Prostate gland (tissue), 2 donors: ENCODE measurements at regions not wholly inside any gene's neighbourhood (a gene's known extent, or its start where the extent isn't known, plus 50 kb on each side); places are given as distances from the start of the nearest gene placed in this dataset.

ENCODE experiments used
- DNase-seq: peaks from one replicate; pipeline ENCODE4 v3.0.0-alpha.2; 2019; ENCODE audit warnings: low spot score
- H3K27ac ChIP-seq, 2 donors: fragments of 200-600 bp; sonication (generic); 2 replicates each; pipeline ENCODE4 v1.5.1; 2017 to 2019
- H3K27me3 ChIP-seq: fragments of 200-600 bp; sonication (generic); replicated peaks from 2 replicates; pipeline ENCODE4 v1.5.1; 2019; ENCODE audit not compliant: insufficient read depth
- H3K36me3 ChIP-seq, 2 donors: fragments of 200-600 bp; sonication (generic); 1 replicate in 1 of 2; 2 replicates in 1 of 2; pipeline versions ENCODE4 v1.5.1 to v1.8.1; 2017 to 2019
- H3K4me1 ChIP-seq: fragments of 200-600 bp; sonication (generic); replicated peaks from 2 replicates; pipeline ENCODE4 v1.5.1; 2019
- H3K4me3 ChIP-seq, 2 donors: fragments of 200-600 bp; sonication (generic); 2 replicates each; pipeline ENCODE4 v1.5.1; 2017 to 2019
- H3K9me3 ChIP-seq: fragments of 200-600 bp; sonication (generic); 2 replicates; pipeline ENCODE4 v1.5.1; 2017
- CTCF ChIP-seq, 4 experiments: fragments of 200-600 bp in 2 of 4; fragments of 450-650 bp in 2 of 4; sonication (generic) in 2 of 4; IDR thresholded peaks; 1 replicate in 3 of 4; 2 replicates in 1 of 4; pipeline ENCODE4 v1.5.1; 2016 to 2019; ENCODE audit warnings: antibody characterized with exemption in 4 of 4, mild to moderate bottlenecking in 2 of 4, moderate library complexity in 2 of 4
- POLR2A ChIP-seq: fragments of 450-650 bp; IDR thresholded peaks from one replicate; pipeline ENCODE4 v1.6.1; 2016; ENCODE audit warnings: antibody characterized with exemption, mild to moderate bottlenecking
- POLR2AphosphoS5 ChIP-seq: sonication (generic); formaldehyde crosslinking; IDR thresholded peaks from one replicate; pipeline ENCODE4 v1.6.1; 2017; ENCODE audit warnings: antibody characterized with exemption
- WGBS: methylation state at CpG from one replicate; pipeline ENCODE4 v1.1.5; 2018; 5-methylcytosine and 5-hydroxymethylcytosine counted together
- intact Hi-C: fragments of 100-400 bp; cut with DNase I; formaldehyde crosslinking; loops from one replicate; pipeline ENCODE4 v1.14.2; 2022

DNA sequence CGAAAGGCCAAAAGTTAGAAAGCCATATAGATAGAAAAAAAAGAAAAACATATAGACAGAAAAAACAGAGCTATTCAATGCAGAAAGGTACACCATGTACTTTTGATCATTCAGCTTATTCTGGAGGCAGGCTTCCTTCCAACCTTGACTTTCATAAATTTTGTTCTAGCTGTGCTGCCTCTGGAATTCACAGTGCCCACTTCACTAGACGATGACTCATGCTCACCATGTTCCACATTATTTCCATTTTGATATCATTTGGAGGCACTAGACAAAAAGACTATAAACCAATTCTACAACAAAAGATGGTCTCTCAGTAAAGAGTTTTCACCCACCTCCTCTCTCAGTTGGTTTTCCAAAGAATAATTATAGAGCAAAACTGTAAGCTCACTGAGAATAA is 229.0 kb upstream of the IPO5 start:
- Histone ChIP-seq H3K27me3 (no peaks in the 10 kb centered on the region), H3K4me1 (no peaks in the 10 kb centered on the region), H3K36me3 (no peaks in the 10 kb centered on the region), H3K9me3 (no peaks in the 10 kb centered on the region), H3K4me3 (no peak overlapping the region), H3K27ac (no peak overlapping the region)
- WGBS, result 66% methylated on average over 2 of the region's 2 CpGs
- TF ChIP-seq POLR2AphosphoS5 (no peak), POLR2A (no peak), CTCF (IDR thresholded peaks at IDR 0.05) (no peak)
- DNase-seq, result no peak
- intact Hi-C loops, result no loop called here

DNA sequence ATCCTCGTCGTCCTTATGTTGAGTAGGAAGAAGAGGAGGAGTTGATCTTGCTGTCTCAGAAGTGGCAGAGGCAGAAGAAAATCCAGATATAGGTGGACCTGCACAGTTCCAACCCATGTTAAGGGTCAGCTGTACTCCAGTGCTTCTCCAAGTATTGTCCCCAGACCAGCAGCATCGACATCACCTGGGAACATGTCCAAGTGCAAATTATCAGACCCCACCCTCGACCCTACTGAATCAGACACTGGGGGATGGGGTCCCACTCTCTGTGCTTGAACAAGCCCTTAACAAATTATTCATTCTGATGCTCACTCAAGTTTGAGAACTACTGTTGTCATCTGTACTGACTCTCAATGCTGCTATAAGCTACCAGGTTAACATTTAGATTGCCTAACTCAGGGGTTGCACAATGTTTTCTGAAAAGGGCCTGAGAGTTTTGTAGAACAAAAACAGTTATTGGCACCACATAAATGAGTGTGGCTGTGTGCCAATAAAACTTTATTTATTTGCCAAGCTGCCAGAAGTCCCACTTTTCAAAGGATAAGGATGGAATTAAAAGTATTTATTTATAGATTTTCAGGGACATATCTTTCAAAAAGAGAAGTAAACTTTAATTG is 226.7 kb upstream of the IPO5 start:
- Histone ChIP-seq H3K36me3 (no peaks in the 10 kb centered on the region), H3K4me3 (no peak overlapping the region), H3K27ac (no peak overlapping the region), H3K27me3 (no peaks in the 10 kb centered on the region), H3K4me1 (no peaks in the 10 kb centered on the region), H3K9me3 (no peaks in the 10 kb centered on the region)
- DNase-seq, result no peak
- TF ChIP-seq POLR2A, result no peak
- no peak for TF ChIP-seq POLR2AphosphoS5
- TF ChIP-seq CTCF (IDR thresholded peaks at IDR 0.05), result no peak
- 63% methylated on average over 4 of the region's 4 CpGs for WGBS
- intact Hi-C loops, result no loop called here

DNA sequence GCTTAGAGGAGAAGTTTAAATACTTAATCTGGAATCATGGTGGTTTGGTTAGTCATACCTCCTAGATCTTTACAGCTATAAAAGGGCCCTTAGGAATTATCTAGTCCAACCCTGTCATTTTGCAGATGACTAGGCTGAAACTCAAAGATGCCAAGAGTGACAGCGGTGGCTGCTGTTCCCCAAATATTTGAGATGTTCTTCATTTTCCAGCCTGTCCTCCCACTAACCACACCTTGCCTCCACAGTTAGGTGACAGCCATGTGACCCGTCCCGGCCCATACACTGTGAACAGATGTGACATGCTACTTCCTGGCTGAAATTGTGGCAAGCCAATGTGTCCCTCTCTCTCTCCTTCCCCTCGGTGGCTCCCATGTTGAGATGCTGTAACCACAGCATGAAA is 225.5 kb upstream of the IPO5 start:
- no peak for DNase-seq
- TF ChIP-seq POLR2AphosphoS5 (no peak), CTCF (IDR thresholded peaks at IDR 0.05) (no peak), POLR2A (no peak)
- WGBS, result 93% methylated on average over 4 of the region's 4 CpGs
- intact Hi-C loops, result no loop called here
- Histone ChIP-seq H3K36me3 (no peaks in the 10 kb centered on the region), H3K27ac (no peak overlapping the region), H3K27me3 (no peaks in the 10 kb centered on the region), H3K4me3 (no peak overlapping the region), H3K4me1 (no peaks in the 10 kb centered on the region), H3K9me3 (no peaks in the 10 kb centered on the region)

DNA sequence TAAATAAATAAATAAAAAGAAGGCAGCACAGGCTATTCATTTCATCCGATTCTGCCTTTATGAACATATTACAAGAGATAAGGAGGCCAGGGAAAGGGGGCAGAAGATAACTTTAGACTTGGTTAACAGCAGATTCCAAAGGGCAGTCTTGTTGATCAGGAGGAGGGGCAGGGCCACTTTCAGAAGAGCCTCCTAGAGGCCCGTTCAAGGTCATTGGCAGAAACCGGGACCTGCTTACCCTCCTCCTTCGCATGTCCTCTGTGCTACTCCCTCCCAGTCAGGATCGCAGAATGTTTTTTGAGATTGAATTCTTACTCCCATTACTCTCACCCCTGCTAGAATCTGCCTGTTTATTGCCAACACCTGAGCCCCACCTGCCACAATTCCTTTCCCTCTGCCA is 217.0 kb upstream of the IPO5 start:
- 87% methylated on average over 5 of the region's 5 CpGs for WGBS
- no peak for DNase-seq
- no peaks in the 10 kb centered on the region for H3K9me3 ChIP-seq
- no peak overlapping the region for H3K4me3 ChIP-seq
- H3K27me3 ChIP-seq, result no peaks in the 10 kb centered on the region
- H3K27ac ChIP-seq, result no peak overlapping the region
- H3K4me1 ChIP-seq, result no peaks in the 10 kb centered on the region
- no peak for TF ChIP-seq POLR2A
- no peak for TF ChIP-seq CTCF (IDR thresholded peaks at IDR 0.05)
- TF ChIP-seq POLR2AphosphoS5, result no peak
- intact Hi-C loops, result no loop called here
- H3K36me3 ChIP-seq, result no peaks in the 10 kb centered on the region

GRCh38 chr13:97742084-97742483 is 211.4 kb upstream of the IPO5 start:
- 75% methylated on average over 2 of the region's 2 CpGs for WGBS
- Histone ChIP-seq H3K36me3 (no peaks in the 10 kb centered on the region), H3K4me3 (no peak overlapping the region), H3K4me1 (no peaks in the 10 kb centered on the region), H3K27me3 (no peaks in the 10 kb centered on the region), H3K9me3 (no peaks in the 10 kb centered on the region), H3K27ac (no peak overlapping the region)
- intact Hi-C loops, result no loop called here
- TF ChIP-seq CTCF (IDR thresholded peaks at IDR 0.05), result no peak
- no peak for TF ChIP-seq POLR2A
- TF ChIP-seq POLR2AphosphoS5, result no peak
- DNase-seq, result no peak
